Embryonic facial prominence (tissue), 1 donor: ENCODE measurements at regions not wholly inside any gene's neighbourhood (a gene's known extent, or its start where the extent isn't known, plus 50 kb on each side); places are given as distances from the start of the nearest gene placed in this dataset.
"Not testable (repeated sequence)": the region's sequence is repeated elsewhere in the genome, so short reads cannot be mapped to it uniquely, and the experiment has no call there.

Experiments
- DNase-seq: peaks from one replicate; pipeline ENCODE4 v3.0.0-alpha.2; 2016; ENCODE audit errors: extremely low spot score

- no peak for DNase-seq
These were observed 73.8 kb downstream of the SLC25A46 start for GRCh38 chr5:110812639-110813038.

GRCh38 chr5:110815916-110816605 is 77.3 kb downstream of the SLC25A46 start:
- DNase-seq: no peak

DNA sequence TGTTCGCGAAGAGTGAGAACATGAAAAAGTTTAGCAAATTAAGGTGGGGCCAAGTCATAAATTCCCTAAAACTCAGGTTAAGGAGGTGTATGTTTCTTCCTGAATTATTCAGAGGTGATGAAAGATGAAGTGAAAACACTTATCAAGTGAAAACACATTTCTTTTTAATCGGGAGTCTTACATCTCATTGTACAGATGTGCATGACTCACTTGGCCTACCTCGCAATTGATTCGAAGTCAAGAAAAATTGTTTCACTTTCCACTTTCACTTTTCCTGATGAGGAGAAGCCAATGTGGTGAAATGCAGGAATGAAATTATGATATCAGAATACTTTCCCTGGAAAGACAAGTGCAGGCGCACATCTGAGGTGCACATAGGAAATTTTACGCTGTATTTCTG is 78.7 kb downstream of the SLC25A46 start:
- DNase-seq: no peak

DNA sequence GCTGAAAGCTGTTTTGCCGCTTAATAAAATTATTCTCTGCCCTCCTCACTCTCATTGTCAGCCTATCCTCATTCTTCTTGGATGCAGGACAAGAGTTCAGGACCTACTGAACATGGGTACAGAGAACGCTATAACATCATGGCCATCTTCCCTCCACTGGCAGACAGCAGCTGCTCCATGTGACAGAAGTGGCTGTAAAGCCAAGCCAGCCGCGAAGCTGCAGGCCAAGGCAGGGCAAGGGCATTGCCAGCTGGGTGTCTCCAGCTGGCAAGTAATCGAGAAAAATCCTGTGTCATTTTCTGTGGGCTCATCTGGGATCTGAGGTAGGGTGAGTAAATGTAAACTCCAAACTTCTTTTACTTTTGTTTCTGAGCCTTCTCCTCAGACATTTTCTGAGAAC is 84.8 kb downstream of the SLC25A46 start:
- no peak for DNase-seq

DNA sequence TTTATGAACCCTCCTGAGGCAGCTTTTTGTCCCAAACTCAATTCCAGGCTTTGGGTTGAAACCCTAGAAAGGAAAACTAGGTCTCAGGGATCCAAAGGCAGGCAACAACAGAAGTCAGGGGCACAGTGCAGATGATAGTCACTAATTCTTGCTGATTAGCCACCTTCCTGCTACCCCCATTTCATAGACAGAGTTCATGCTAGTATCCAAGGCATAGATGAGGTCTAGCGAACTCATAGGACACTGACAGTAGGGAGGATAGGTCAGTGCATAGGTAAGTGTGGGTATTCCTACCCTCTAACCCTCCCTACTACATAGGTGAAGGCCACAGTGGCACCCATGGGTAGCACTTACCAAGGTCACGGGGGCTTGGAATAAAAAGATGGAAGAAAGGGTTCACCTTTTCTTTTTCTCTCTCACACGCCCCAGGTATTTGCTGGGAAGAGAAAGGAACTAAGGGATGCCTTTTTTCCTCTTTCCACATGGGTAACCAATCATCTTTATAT is 86.2 kb downstream of the SLC25A46 start:
- DNase-seq: no peak

- DNase-seq: no peak
These were observed 93.9 kb downstream of the SLC25A46 start for GRCh38 chr5:110832683-110833082.

GRCh38 chr5:110834933-110835332 is 96.1 kb downstream of the SLC25A46 start:
- not testable (repeated sequence) for DNase-seq

- DNase-seq: no peak
These were observed 98.0 kb downstream of the SLC25A46 start for GRCh38 chr5:110836851-110837250.

DNA sequence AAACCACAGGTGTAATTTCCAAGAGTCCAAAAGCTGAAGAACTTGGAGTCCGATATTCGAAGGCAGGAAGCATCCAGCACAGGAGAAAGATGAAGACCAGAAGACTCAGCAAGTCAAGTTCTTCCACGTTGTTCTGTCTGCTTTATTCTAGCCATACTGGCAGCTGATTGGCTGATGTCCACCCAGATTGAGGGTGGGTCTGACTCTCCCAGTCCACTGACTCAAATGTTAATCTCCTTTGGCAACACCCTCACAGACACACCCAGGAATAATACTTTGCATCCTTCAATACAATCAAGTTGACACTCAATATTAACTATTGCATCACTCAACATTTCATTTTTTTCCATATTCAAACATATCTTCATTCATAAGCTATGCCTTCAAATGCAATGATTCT is 99.5 kb downstream of the SLC25A46 start:
- DNase-seq: not testable (repeated sequence)

GRCh38 chr5:110838961-110839360 is 100.2 kb downstream of the SLC25A46 start:
- no peak for DNase-seq

DNA sequence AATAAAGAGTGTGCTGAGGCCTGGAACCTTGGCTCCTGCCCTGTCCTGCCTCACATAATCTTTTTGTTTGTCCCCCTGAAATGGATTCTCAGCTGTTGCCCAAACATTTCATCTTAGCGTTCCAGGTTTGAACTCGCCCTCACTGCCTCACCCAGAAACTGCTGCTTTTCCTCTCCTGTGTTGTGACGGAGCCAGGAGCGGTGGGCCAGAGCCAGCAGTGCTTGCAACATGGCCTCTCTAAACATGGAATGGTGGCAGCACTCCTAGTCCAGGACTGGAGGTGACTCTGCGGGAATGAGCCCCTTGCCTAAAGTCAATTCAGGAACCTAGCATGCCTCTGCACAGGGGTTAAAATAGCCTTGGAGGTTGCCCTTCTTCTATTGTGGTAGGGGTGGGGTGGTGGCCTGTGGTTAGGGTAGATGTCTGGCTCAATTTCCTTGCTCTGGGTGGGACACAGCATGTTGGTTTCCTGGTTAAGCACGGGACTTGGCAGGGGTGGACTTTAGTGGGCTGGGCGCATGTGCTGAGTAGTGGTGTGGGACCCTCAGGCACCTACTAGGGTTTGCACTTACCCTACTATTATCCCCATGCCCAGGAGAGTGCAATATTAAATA is 101.6 kb downstream of the SLC25A46 start:
- DNase-seq: no peak

DNA sequence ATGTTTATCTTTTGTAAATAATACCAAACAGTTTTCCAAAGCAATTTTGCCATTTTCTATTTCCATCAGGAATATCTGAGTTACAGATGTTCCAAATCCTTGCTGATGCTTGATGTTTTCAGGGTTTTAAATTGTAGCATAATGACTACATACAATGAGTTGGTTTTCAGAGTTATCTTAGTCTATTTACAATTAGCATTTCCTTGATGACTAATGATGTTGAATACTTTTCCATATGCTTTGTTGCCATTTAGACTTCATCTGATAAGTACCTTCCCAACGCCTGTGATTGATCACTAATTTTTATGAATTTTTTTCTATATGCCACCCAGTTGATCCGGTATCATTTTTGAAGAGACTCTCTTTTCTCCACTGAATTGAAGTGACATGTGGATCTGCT is 102.3 kb downstream of the SLC25A46 start:
- no peak for DNase-seq

- DNase-seq: no peak
These were observed 104.1 kb downstream of the SLC25A46 start for GRCh38 chr5:110842948-110843347.

DNA sequence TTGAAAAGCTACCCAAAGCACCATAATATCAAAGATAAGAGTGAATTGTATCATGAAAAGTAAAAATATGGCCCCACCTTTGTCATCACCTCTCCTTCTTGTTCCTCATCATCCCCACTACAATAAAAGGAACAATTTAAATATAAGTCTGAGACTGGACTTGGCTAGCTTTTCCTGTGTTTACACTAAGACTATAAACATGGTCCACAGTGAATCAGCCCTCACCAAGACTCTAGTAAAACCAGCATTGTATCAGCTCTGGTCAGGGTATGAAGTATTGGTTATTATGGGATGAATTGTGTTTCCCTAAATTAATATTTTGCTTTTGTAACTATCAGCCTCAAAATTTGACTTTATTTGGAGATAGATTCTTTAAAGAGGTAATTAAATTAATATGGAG is 105.4 kb downstream of the SLC25A46 start:
- DNase-seq: no peak

DNA sequence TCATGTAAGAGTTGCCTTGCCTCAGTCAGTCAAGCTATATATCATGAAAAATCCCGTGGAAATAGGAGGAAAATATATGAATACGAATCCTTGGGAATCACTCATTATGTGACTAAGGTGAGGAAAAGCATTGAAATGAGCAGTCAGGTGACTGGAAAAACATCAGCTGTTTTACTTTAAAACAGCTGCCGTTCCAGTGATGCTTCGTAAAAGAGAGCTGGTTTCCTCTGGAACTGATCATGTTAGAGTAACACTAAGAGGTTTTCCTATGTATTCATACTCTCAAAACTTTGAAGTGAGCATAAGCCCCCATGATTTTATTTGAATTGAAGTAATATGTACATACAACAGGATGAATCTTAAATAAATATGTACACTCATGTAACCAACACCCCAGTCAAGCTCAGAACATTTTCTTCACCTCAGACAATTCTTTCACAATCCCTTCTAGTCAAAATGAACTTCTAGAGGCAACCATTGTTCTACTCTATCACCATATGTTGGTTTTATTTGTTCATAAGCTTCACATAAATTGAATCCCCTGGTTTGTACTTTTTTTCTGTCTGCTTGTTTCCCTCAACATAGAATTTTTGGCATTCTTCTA is 107.7 kb downstream of the SLC25A46 start:
- no peak for DNase-seq

GRCh38 chr5:110851357-110851756 is 112.5 kb downstream of the SLC25A46 start:
- DNase-seq: no peak

DNA sequence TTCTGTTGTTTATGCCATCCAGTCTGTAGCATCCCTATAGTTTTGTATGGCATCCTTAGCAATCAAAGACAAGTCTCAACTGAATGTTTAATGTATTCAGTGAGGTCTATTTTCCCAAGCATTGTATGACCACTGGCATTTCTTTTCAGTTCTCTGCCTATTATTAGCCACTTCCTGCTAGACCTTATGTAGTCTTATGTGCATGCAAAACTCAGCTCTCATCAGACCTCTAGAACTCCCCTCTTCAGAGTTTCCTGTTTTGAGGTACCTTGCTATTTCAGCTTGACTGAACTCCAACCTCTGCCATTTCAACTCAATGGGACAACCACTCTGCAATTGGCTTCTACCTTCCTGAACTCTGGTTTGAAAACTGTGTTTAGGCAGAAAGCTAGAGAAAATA is 113.2 kb downstream of the SLC25A46 start:
- no peak for DNase-seq

GRCh38 chr5:110852541-110852940 is 113.7 kb downstream of the SLC25A46 start:
- DNase-seq: no peak

- no peak for DNase-seq
These were observed 114.5 kb downstream of the SLC25A46 start for GRCh38 chr5:110853267-110853666.

DNA sequence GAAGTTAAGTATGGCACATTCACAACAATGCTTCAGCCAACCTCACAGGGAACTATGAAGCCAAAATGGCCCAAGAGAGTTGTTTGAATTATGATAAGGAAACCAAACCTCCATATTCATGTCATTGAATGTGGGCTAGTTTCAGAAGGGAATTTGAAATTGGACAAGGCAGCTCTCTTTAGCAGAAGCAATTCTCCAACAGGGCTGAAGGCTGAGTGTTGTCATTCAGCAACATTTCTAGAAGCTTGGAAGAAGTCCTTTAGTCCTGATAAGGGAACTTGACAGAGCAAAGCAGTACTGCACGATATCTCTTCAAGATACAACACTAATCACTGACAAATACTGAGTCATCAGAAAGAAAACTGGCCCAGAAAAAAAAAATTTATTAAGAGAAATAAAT is 115.4 kb downstream of the SLC25A46 start:
- no peak for DNase-seq

DNA sequence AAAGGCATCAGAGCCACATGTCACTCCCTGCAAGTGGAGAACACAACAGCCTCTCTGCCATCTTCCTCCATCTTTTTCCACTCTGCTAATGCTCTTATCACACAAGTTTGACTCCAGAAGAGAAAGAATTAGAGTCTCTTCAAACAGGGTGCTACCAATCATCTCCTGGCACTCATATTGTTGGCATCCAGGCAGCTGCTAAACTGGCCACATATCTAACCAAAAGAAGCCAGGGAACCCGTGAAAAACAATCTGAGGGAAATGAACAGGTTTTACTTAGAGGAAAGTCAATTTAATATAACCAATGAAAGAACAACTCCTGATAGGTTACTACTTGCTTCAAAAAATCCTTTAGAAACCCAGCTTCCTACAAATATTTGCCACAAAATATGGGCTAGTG is 117.2 kb downstream of the SLC25A46 start:
- no peak for DNase-seq

DNA sequence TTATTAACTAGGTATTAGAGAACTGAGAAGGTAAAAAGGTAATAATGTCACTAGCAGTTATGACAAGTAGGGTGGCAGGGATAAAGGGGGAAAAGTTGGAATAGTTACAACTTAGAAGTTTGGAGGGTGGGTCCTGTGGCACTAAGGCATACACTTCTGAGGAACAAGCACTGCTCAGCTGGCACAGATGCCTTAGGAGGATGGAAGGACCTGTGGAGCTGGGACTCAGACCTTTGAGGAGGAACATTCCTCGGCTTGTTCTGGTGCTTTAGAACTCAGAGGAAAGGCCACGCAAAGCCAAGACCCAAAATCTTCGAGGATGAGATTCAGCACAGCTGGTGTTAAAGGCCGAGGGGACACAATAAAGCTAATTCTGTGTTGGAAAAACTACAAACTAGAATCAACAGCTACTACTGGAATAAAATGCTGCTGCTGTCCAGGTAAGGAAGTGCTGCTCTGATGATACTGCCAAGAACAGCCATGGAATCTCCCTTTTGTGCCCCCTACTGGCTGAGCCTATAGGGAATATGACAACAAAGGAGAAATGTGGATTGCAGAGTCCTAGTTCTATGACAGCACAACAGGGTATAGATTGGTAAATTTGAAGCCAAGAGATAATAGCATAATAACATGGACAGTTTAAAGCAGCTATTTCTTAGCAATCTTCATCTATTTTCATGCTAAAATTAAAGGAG is 126.7 kb downstream of the SLC25A46 start:
- no peak for DNase-seq

DNA sequence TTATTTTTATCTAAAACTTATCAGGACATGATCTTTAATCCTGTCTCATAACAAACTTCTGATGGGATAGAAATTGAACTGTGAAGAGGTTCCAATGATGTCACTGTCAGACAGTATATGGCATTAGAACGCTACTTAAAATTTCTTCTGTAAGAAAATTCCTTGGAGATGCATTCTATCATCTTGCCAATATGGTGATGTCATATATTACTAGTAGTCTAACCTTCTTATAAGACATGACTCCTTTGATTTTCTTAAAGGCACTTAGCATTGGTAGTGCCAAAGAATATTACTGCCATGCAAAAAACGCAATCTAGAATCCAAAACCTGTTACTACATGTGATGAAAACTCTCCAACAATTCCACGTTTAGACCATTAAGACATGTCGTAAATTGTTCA is 131.1 kb downstream of the SLC25A46 start:
- no peak for DNase-seq
